GM12892 (cell line): ENCODE measurements at regions not wholly inside any gene's neighbourhood (a gene's known extent, or its start where the extent isn't known, plus 50 kb on each side); places are given as distances from the start of the nearest gene placed in this dataset.

ENCODE experiments used
- POLR2A ChIP-seq: IDR thresholded peaks from 2 replicates; pipeline ENCODE4 v1.6.1; 2011; ENCODE audit warnings: low read depth, low read length, control low read depth
- POLR2AphosphoS5 ChIP-seq: IDR thresholded peaks from 2 replicates; pipeline ENCODE4 v1.6.1; 2011; ENCODE audit warnings: low read depth, low read length, control low read depth

DNA sequence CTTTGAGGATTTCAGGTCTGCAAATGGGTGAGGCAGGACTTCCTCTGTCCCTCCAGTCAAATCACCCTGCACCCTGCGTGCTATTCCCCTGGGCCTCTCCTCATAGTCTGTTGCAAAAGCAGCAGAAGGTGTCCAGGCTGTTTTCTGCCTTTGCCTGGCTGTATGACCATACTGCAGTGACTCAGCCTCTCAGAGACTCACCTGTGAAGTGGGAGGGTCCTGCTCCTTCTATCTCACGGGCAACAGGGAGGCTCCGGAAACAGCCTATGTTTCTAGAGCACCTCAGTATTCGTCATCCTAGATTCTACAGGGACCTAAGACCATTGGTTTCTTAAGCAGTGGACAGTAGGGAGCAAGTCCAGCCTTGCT is 216.4 kb downstream of the TLE3 start:
- TF ChIP-seq POLR2A (no peak), POLR2AphosphoS5 (no peak)
